K562 (cell line): ENCODE measurements at regions not wholly inside any gene's neighbourhood (a gene's known extent, or its start where the extent isn't known, plus 50 kb on each side); places are given as distances from the start of the nearest gene placed in this dataset.

Experiments used
- ATAC-seq: fragments of 200-7000 bp; cut with Tn5 transposase; 3 replicates; pipeline ENCODE4 v1.9.1; 2020; ENCODE audit warnings: moderate library complexity
- BruUV-seq: library from RNA; stranded (reverse); fragments of 400-500 nt; replicated peaks from 2 replicates; lab custom pipeline; 2021; lab: Mats Ljungman, UMichigan
- CTCF ChIA-PET: fragments of 300-600 bp; formaldehyde crosslinking; extraction: SDS; loops from one replicate; lab custom pipeline; 2021; ENCODE audit warnings: low intra/inter-chr PET ratio; lab: Yijun Ruan, JAX
- POLR2A ChIA-PET: fragments of 300-600, 350-650 bp; sonication (Branson Sonifier 250); formaldehyde crosslinking; extraction: SDS; loops from one replicate; lab custom pipeline; 2021; ENCODE audit warnings: antibody characterized with exemption, inconsistent platforms; lab: Yijun Ruan, JAX
- DNase-seq, 4 experiments: peaks; one replicate each; pipeline versions ENCODE4 v3.0.0 to v3.0.0-alpha.2; 2011 to 2018; ENCODE audit warnings: low spot score in 3 of 4, mixed read lengths in 3 of 4; ENCODE audit errors: extremely low read depth in 1 of 4
- FAIRE-seq: peaks from 2 replicates; lab custom pipeline; 2011; peaks lifted over from hg19 to GRCh38; lab: Jason Lieb, UNC
- H2AFZ ChIP-seq: 2 replicates; pipeline ENCODE4 v1.6.0; 2011; ENCODE audit warnings: low read depth, low read length, control low read depth, inconsistent platforms
- H3K27ac ChIP-seq: fragments of 200-600 bp; 3 replicates; pipeline ENCODE4 v1.8.0; 2011; ENCODE audit warnings: low read depth, mild to moderate bottlenecking, control low read depth, inconsistent platforms, low read length, moderate library complexity, mixed read lengths; ENCODE audit errors: extremely low read depth
- H3K27me3 ChIP-seq, 2 experiments: fragments of 300-600 bp in 1 of 2; 2 replicates in 1 of 2; 3 replicates in 1 of 2; pipeline versions ENCODE4 v1.6.0 to v1.8.0; 2011; ENCODE audit warnings: inconsistent platforms in 2 of 2, low read length in 2 of 2, mild to moderate bottlenecking in 1 of 2, mixed read lengths in 1 of 2, moderate library complexity in 1 of 2; ENCODE audit not compliant: control insufficient read depth in 2 of 2, insufficient read depth in 2 of 2
- H3K36me3 ChIP-seq: fragments of 300-600 bp; 3 replicates; pipeline ENCODE4 v1.8.0; 2011; ENCODE audit warnings: mild to moderate bottlenecking, low read length, inconsistent platforms; ENCODE audit not compliant: control insufficient read depth, insufficient read depth
- H3K4me1 ChIP-seq, 2 experiments: fragments of 200-600 bp in 1 of 2; replicated peaks in 1 of 2; 2 replicates in 1 of 2; 3 replicates in 1 of 2; pipeline versions ENCODE4 v1.5.1 to v1.8.0; 2011; ENCODE audit warnings: inconsistent platforms in 2 of 2, low read length in 2 of 2, mild to moderate bottlenecking in 1 of 2, mixed read lengths in 1 of 2, moderate library complexity in 1 of 2; ENCODE audit not compliant: control insufficient read depth in 2 of 2, insufficient read depth in 2 of 2
- H3K4me2 ChIP-seq: 2 replicates; pipeline ENCODE4 v1.6.1; 2011; ENCODE audit warnings: low read length, control low read depth, inconsistent platforms, mixed read lengths; ENCODE audit not compliant: insufficient read depth
- H3K4me3 ChIP-seq: fragments of 200-600 bp; sonication (generic), shearing (Covaris generic); 2 replicates; pipeline ENCODE4 v1.5.1; 2016; ENCODE audit warnings: control low read depth, inconsistent platforms
- H3K79me2 ChIP-seq: fragments of 200-600 bp; 3 replicates; pipeline ENCODE4 v1.8.0; 2011; ENCODE audit warnings: low read length, inconsistent platforms; ENCODE audit not compliant: control insufficient read depth, insufficient read depth
- H3K9ac ChIP-seq, 2 experiments: 2 replicates each; pipeline versions ENCODE4 v1.6.0 to v1.6.1; 2011; ENCODE audit warnings: low read depth in 2 of 2, low read length in 2 of 2, control low read depth in 1 of 2, inconsistent platforms in 1 of 2, mild to moderate bottlenecking in 1 of 2, mixed read lengths in 1 of 2; ENCODE audit not compliant: insufficient read depth in 1 of 2
- H3K9me1 ChIP-seq: one replicate; pipeline ENCODE4 v1.6.0; 2011; ENCODE audit warnings: inconsistent platforms, mild to moderate bottlenecking, low read length, moderate library complexity; ENCODE audit not compliant: control insufficient read depth, insufficient read depth
- H3K9me3 ChIP-seq: replicated peaks from 2 replicates; pipeline ENCODE4 v1.5.1; 2011; ENCODE audit warnings: low read depth, low read length, inconsistent platforms; ENCODE audit not compliant: control insufficient read depth, insufficient read depth
- H4K20me1 ChIP-seq: replicated peaks from 2 replicates; pipeline ENCODE4 v1.6.1; 2011; ENCODE audit warnings: low read length, inconsistent platforms, mixed read lengths; ENCODE audit not compliant: control insufficient read depth, insufficient read depth
- ARID3A ChIP-seq: IDR thresholded peaks from 2 replicates; pipeline ENCODE4 v1.6.1; 2012; ENCODE audit warnings: low read depth, low read length, improper control_type of control experiment, borderline replicate concordance
- CXXC5 ChIP-seq: fragments of 250-450 bp; sonication (Bioruptor Pico); IDR thresholded peaks from 2 replicates; pipeline ENCODE4 v1.8.0; 2022; ENCODE audit warnings: inconsistent platforms, mild to moderate bottlenecking, moderate library complexity
- DNMT1 ChIP-seq: fragments of 450-650 bp; IDR thresholded peaks from 2 replicates; pipeline ENCODE4 v1.6.1; 2016; ENCODE audit warnings: antibody characterized with exemption, mild to moderate bottlenecking
- SMARCC2 ChIP-seq: fragments of 450-650 bp; IDR thresholded peaks from 2 replicates; pipeline ENCODE4 v1.6.1; 2017; ENCODE audit warnings: antibody characterized with exemption, moderate library complexity, mild to moderate bottlenecking, low read depth
- TEAD1 ChIP-seq, 2 experiments: fragments of 450-650 bp in 1 of 2; sonication (generic) in 1 of 2; formaldehyde crosslinking; IDR thresholded peaks; 2 replicates each; pipeline versions ENCODE4 v1.4.0 to v1.8.0; 2020 to 2022; ENCODE audit warnings: mild to moderate bottlenecking in 2 of 2, missing genetic modification reagents in 1 of 2
- ZNF121 ChIP-seq: sonication (generic); formaldehyde crosslinking; conservative IDR thresholded peaks from 2 replicates; pipeline ENCODE4 v1.8.0; 2022; ENCODE audit warnings: missing genetic modification reagents
- WGBS: fragments of 100-300 bp; shearing (Covaris generic); methylation state at CpG from one replicate; pipeline ENCODE4 v1.1.6; 2016; ENCODE audit warnings: low coverage, mixed read lengths; ENCODE audit not compliant: insufficient coverage; ENCODE audit errors: missing lambda C conversion rate; 5-methylcytosine and 5-hydroxymethylcytosine counted together
- in situ Hi-C: fragments of 300-500 bp; cut with MboI; formaldehyde crosslinking; loops from 4 replicates; pipeline ENCODE4 v1.15.0; 2018; ENCODE audit warnings: inconsistent platforms, mixed read lengths
- intact Hi-C: fragments of 100-400 bp; cut with micrococcal nuclease; formaldehyde crosslinking; loops from 2 replicates; pipeline ENCODE4 v1.14.2; 2022

GRCh38 chr4:153929675-153930074 is 140.8 kb upstream of the SFRP2 start:
- Histone ChIP-seq H2AFZ (no peak overlapping the region), H3K9me3 (no peaks in the 10 kb centered on the region), H3K4me2 (no peak overlapping the region), H3K4me3 (no peak overlapping the region), H3K36me3 (no peaks in the 10 kb centered on the region), H3K9ac (no peak overlapping the region), H3K27ac (no peak overlapping the region), H4K20me1 (no peaks in the 10 kb centered on the region; the same call in 1 of the 2 replicates), H3K9me1 (no peaks in the 10 kb centered on the region), H3K79me2 (no peaks in the 10 kb centered on the region), H3K27me3 (peaks cover 0 to 9% of the 10 kb centered on the region in 2 experiments; a peak in 1 of 5 replicates), H3K4me1 (no peaks in the 10 kb centered on the region)
- FAIRE-seq: no peak
- TF ChIP-seq DNMT1: no peak
- no peak for TF ChIP-seq ARID3A
- TF ChIP-seq TEAD1 (CRISPR knock-in tag; IDR thresholded peaks at IDR 0.05): no peak
- TF ChIP-seq CXXC5 (CRISPR knock-in tag): no peak
- no peak for TF ChIP-seq ZNF121 (CRISPR knock-in tag)
- TF ChIP-seq SMARCC2: no peak
- BruUV-seq: no TSS peak
- intact Hi-C loops: no loop called here
- ChIA-PET POLR2A (no interaction called here), CTCF (no interaction called here)
- DNase-seq: no peak
- WGBS: 1% methylated on average over 5 of the region's 5 CpGs
- in situ Hi-C loops: no loop called here
- no peak for ATAC-seq
